ENCODE measurements at regions not wholly inside any gene's neighbourhood (a gene's known extent, or its start where the extent isn't known, plus 50 kb on each side); places are given as distances from the start of the nearest gene placed in this dataset.

DNA sequence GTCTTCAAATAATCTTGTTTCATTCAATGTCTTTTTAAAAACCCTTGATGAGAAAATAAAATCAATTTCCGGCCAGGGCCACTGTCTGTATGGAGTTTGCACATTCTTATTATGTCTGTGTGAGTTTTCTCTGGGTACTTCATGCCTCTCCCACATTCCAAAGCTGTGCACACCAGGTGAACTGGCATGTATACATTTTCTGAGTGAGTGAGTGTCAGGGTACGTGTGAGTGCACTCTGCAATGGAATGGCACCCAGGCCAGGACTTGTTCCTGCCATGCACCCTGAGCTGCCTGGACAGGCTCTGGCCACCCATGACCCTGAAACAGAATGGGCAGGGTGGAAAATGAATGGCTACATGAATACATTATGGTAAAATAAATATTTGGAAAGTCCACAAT, 61.3 kb downstream of the UBE2NL start:
- Histone ChIP-seq H3K27ac (ENCODE audit: low read length) (no peak overlapping the region), H3K27me3 (ENCODE audit: insufficient read depth, low read depth, low read length) (no peaks in the 10 kb centered on the region), H3K4me2 (ENCODE audit: low read length) (no peak overlapping the region), H3K9ac (ENCODE audit: low read length) (no peak overlapping the region), H2AFZ (ENCODE audit: low read depth, low read length) (no peak overlapping the region), H3K9me3 (ENCODE audit: low read length) (no peaks in the 10 kb centered on the region), H4K20me1 (ENCODE audit: insufficient read depth) (no peaks in the 10 kb centered on the region), H3K4me3 (ENCODE audit: low read length) (no peak overlapping the region), H3F3A (ENCODE audit: insufficient read depth, low read length, poor library complexity, severe bottlenecking) (no peaks in the 10 kb centered on the region), H3K79me2 (replicated peaks; ENCODE audit: insufficient read depth, low read length) (no peaks in the 10 kb centered on the region), H3K36me3 (ENCODE audit: insufficient read depth, low read length) (no peaks in the 10 kb centered on the region), H3K9me2 (ENCODE audit: insufficient read depth, low read length) (no peaks in the 10 kb centered on the region)
- TF ChIP-seq, protein P1, sequence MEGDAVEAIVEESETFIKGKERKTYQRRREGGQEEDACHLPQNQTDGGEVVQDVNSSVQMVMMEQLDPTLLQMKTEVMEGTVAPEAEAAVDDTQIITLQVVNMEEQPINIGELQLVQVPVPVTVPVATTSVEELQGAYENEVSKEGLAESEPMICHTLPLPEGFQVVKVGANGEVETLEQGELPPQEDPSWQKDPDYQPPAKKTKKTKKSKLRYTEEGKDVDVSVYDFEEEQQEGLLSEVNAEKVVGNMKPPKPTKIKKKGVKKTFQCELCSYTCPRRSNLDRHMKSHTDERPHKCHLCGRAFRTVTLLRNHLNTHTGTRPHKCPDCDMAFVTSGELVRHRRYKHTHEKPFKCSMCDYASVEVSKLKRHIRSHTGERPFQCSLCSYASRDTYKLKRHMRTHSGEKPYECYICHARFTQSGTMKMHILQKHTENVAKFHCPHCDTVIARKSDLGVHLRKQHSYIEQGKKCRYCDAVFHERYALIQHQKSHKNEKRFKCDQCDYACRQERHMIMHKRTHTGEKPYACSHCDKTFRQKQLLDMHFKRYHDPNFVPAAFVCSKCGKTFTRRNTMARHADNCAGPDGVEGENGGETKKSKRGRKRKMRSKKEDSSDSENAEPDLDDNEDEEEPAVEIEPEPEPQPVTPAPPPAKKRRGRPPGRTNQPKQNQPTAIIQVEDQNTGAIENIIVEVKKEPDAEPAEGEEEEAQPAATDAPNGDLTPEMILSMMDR (IDR thresholded peaks at IDR 0.05; ENCODE audit: poor library complexity, severe bottlenecking) = no peak
- TF ChIP-seq TAF1 (IDR thresholded peaks at IDR 0.05; ENCODE audit: low read depth) (no peak), RAD21 (conservative IDR thresholded peaks at IDR 0.05) (no peak), EZH2 (IDR thresholded peaks at IDR 0.05; ENCODE audit: borderline replicate concordance, insufficient read depth, low read length, poor library complexity, severe bottlenecking) (no peak), MXI1 (conservative IDR thresholded peaks at IDR 0.05; ENCODE audit: poor library complexity, severe bottlenecking) (no peak), POLR2AphosphoS5 (IDR thresholded peaks at IDR 0.05) (no peak), SMC3 (conservative IDR thresholded peaks at IDR 0.05; ENCODE audit: poor library complexity) (no peak)
- TF ChIP-seq, protein P2, sequence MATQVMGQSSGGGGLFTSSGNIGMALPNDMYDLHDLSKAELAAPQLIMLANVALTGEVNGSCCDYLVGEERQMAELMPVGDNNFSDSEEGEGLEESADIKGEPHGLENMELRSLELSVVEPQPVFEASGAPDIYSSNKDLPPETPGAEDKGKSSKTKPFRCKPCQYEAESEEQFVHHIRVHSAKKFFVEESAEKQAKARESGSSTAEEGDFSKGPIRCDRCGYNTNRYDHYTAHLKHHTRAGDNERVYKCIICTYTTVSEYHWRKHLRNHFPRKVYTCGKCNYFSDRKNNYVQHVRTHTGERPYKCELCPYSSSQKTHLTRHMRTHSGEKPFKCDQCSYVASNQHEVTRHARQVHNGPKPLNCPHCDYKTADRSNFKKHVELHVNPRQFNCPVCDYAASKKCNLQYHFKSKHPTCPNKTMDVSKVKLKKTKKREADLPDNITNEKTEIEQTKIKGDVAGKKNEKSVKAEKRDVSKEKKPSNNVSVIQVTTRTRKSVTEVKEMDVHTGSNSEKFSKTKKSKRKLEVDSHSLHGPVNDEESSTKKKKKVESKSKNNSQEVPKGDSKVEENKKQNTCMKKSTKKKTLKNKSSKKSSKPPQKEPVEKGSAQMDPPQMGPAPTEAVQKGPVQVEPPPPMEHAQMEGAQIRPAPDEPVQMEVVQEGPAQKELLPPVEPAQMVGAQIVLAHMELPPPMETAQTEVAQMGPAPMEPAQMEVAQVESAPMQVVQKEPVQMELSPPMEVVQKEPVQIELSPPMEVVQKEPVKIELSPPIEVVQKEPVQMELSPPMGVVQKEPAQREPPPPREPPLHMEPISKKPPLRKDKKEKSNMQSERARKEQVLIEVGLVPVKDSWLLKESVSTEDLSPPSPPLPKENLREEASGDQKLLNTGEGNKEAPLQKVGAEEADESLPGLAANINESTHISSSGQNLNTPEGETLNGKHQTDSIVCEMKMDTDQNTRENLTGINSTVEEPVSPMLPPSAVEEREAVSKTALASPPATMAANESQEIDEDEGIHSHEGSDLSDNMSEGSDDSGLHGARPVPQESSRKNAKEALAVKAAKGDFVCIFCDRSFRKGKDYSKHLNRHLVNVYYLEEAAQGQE (IDR thresholded peaks at IDR 0.05; ENCODE audit: borderline replicate concordance) = no peak

DNA sequence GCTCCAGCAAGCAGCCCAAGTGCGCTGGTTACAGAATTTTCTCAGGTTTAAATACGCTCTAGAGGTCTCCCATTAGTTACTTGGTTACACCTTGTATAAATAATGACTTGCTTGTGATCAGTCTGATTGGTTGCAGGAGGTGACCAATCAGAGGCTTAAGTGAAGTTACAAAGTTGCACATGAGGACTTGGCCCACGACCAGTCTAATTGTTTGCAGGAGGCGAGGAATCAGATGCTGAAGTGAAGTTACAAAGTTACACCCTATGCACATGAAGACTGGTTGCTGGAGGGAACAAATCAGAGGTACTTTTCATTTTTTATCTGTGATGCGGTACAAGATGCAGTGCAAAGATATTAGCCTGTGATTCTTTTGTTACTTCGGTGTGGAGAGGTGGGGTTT, 80.7 kb downstream of the UBE2NL start:
- no peaks in the 10 kb centered on the region for H4K20me1 ChIP-seq (ENCODE audit: insufficient read depth)
- no peak overlapping the region for H3K9ac ChIP-seq (ENCODE audit: low read length)
- no peaks in the 10 kb centered on the region for H3K79me2 ChIP-seq (replicated peaks; ENCODE audit: insufficient read depth, low read length)
- H3K36me3 ChIP-seq (ENCODE audit: insufficient read depth, low read length) = no peaks in the 10 kb centered on the region
- H3K9me3 ChIP-seq (ENCODE audit: low read length) = no peaks in the 10 kb centered on the region
- no peak overlapping the region for H3K27ac ChIP-seq (ENCODE audit: low read length)
- TF ChIP-seq SMC3 (conservative IDR thresholded peaks at IDR 0.05; ENCODE audit: poor library complexity) (no peak), POLR2AphosphoS5 (IDR thresholded peaks at IDR 0.05) (no peak), RAD21 (conservative IDR thresholded peaks at IDR 0.05) (no peak), EZH2 (IDR thresholded peaks at IDR 0.05; ENCODE audit: borderline replicate concordance, insufficient read depth, low read length, poor library complexity, severe bottlenecking) (no peak), TAF1 (IDR thresholded peaks at IDR 0.05; ENCODE audit: low read depth) (no peak), MXI1 (conservative IDR thresholded peaks at IDR 0.05; ENCODE audit: poor library complexity, severe bottlenecking) (no peak), EP300 (conservative IDR thresholded peaks at IDR 0.05; ENCODE audit: poor library complexity, severe bottlenecking) (no peak)
- TF ChIP-seq, protein P2 (IDR thresholded peaks at IDR 0.05; ENCODE audit: borderline replicate concordance) = no peak
- TF ChIP-seq, protein P1 (IDR thresholded peaks at IDR 0.05; ENCODE audit: poor library complexity, severe bottlenecking) = no peak
- H3F3A ChIP-seq (ENCODE audit: insufficient read depth, low read length, poor library complexity, severe bottlenecking) = no peaks in the 10 kb centered on the region
- H2AFZ ChIP-seq (ENCODE audit: low read depth, low read length) = no peak overlapping the region
- H3K4me2 ChIP-seq (ENCODE audit: low read length) = no peak overlapping the region
- H3K27me3 ChIP-seq (ENCODE audit: insufficient read depth, low read depth, low read length) = no peaks in the 10 kb centered on the region
- H3K9me2 ChIP-seq (ENCODE audit: insufficient read depth, low read length) = no peaks in the 10 kb centered on the region
- no peak overlapping the region for H3K4me3 ChIP-seq (ENCODE audit: low read length)

All from neural cell (in vitro differentiated cells).